ENCODE measurements at regions not wholly inside any gene's neighbourhood (a gene's known extent, or its start where the extent isn't known, plus 50 kb on each side); places are given as distances from the start of the nearest gene placed in this dataset.

DNA sequence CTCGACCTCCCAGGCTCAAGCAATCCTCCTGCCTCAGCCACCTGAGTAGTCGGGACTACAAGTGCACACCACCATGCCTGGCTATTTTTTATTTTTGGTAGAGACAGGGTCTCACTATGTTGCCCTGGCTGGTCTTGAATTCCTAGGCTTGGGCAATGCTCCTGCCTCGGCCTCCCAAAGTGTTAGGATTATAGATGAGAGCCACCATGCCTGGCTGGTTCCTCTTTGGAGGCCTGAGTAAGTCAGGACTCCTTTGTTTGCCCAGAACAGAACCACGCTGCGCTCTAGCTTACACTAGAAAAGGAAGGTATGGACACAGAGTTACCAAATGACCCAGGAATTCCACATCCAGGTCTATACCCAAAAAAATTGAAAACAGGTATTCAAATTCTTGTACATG lies 135.9 kb upstream of the SLC1A4 start:
- H3K36me3 ChIP-seq (ENCODE audit: control insufficient read depth in 2 of 2, extremely low read depth in 1 of 2, insufficient read depth in 2 of 2, low read length in 2 of 2), result no peaks in the 10 kb centered on the region
- no TSS peak for BruUV-seq (replicated peaks)
- TF ChIP-seq JUN (IDR thresholded peaks at IDR 0.05; ENCODE audit: borderline replicate concordance, insufficient read depth, insufficient read length, low read depth) (no peak), EZH2 (IDR thresholded peaks at IDR 0.05; ENCODE audit: borderline replicate concordance, low read depth, low read length, severe bottlenecking) (no peak), GATA2 (IDR thresholded peaks at IDR 0.05; ENCODE audit: insufficient read depth, insufficient read length, low read depth, low read length) (no peak), POLR2A (IDR thresholded peaks at IDR 0.05; ENCODE audit: low read depth, low read length) (no peak), FOS (IDR thresholded peaks at IDR 0.05; ENCODE audit: borderline replicate concordance, insufficient read depth, low read length) (no peak), MYC (IDR thresholded peaks at IDR 0.05; ENCODE audit: low read depth, low read length) (no peak)
- TF ChIP-seq, protein P1, sequence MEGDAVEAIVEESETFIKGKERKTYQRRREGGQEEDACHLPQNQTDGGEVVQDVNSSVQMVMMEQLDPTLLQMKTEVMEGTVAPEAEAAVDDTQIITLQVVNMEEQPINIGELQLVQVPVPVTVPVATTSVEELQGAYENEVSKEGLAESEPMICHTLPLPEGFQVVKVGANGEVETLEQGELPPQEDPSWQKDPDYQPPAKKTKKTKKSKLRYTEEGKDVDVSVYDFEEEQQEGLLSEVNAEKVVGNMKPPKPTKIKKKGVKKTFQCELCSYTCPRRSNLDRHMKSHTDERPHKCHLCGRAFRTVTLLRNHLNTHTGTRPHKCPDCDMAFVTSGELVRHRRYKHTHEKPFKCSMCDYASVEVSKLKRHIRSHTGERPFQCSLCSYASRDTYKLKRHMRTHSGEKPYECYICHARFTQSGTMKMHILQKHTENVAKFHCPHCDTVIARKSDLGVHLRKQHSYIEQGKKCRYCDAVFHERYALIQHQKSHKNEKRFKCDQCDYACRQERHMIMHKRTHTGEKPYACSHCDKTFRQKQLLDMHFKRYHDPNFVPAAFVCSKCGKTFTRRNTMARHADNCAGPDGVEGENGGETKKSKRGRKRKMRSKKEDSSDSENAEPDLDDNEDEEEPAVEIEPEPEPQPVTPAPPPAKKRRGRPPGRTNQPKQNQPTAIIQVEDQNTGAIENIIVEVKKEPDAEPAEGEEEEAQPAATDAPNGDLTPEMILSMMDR (IDR thresholded peaks at IDR 0.05; ENCODE audit: extremely low read depth in 1 of 2, insufficient read depth in 1 of 2, low read depth in 1 of 2, low read length in 2 of 2), result no peak
- TF ChIP-seq, protein P2, sequence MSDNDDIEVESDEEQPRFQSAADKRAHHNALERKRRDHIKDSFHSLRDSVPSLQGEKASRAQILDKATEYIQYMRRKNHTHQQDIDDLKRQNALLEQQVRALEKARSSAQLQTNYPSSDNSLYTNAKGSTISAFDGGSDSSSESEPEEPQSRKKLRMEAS (IDR thresholded peaks at IDR 0.05; ENCODE audit: insufficient read depth, insufficient read length), result no peak
- H3K27ac ChIP-seq (ENCODE audit: insufficient read depth, low read depth, low read length), result no peak overlapping the region
- no peaks in the 10 kb centered on the region for H3K79me2 ChIP-seq (ENCODE audit: control insufficient read depth, insufficient read depth, low read length)
- ChIA-PET POLR2A (no interaction called here), CTCF (interaction anchor here (1.0 kb wide), 1 partner anchor 245 kb away, joined by 3 read pairs; no protein-coding TSS in a partner anchor)
- H2AFZ ChIP-seq (ENCODE audit: low read depth, low read length), result no peak overlapping the region
- peaks cover 2% of the 10 kb centered on the region for H3K4me1 ChIP-seq (ENCODE audit: control insufficient read depth, extremely low read depth, insufficient read depth, low read length)
- H4K20me1 ChIP-seq (replicated peaks; ENCODE audit: control insufficient read depth, extremely low read depth, insufficient read depth, low read length), result no peaks in the 10 kb centered on the region
- no peak overlapping the region for H3K4me2 ChIP-seq (ENCODE audit: insufficient read depth, low read length)
- FAIRE-seq (no peak), DNase-seq (ENCODE audit: low read depth, low spot score) (no peak)
- dilution Hi-C loops (cut with MboI; ENCODE audit: extremely low pct_ligation_motif_present, low sequenced_read_pairs) (no loop called here), intact Hi-C loops (cut with micrococcal nuclease) (no loop called here)
- H3K9me3 ChIP-seq (replicated peaks; ENCODE audit: control insufficient read depth, insufficient read depth, low read length), result no peaks in the 10 kb centered on the region
- no peak overlapping the region for H3K9ac ChIP-seq (replicated peaks; ENCODE audit: extremely low read depth, insufficient read depth, low read length)
- no peaks in the 10 kb centered on the region for H3K9me1 ChIP-seq (replicated peaks; ENCODE audit: control insufficient read depth, extremely low read depth, insufficient read depth, low read length)
- H3K4me3 ChIP-seq (replicated peaks in 1 of 3; ENCODE audit: insufficient read depth in 1 of 3, low read depth in 1 of 3, low read length in 3 of 3), result no peak overlapping the region
- no peaks in the 10 kb centered on the region for H3K27me3 ChIP-seq (ENCODE audit: control insufficient read depth in 2 of 2, insufficient read depth in 2 of 2, low read length in 2 of 2)

All from endothelial cell of umbilical vein (primary cell).